ENCODE measurements at regions not wholly inside any gene's neighbourhood (a gene's known extent, or its start where the extent isn't known, plus 50 kb on each side); places are given as distances from the start of the nearest gene placed in this dataset.

- ATAC-seq (ENCODE audit: low FRiP score in 2 of 2) (no peak), DNase-seq (peak in 1 of 2 donors; percentile 26)
- peaks cover 0 to 5% (median 0%) of the 10 kb centered on the region in 4 donors for H3K9me3 ChIP-seq
- 50 to 61% methylated on average over 3 of the region's 3 CpGs for WGBS, 2 donors
- H3K4me3 ChIP-seq: peak overlapping the region in 3 of 4 donors; percentile 9 to 23 (median 19)
- TF ChIP-seq CTCF (IDR thresholded peaks at IDR 0.05) (no peak), POLR2A (IDR thresholded peaks at IDR 0.05) (peak in 1 of 4 donors; percentile 22)
- no peaks in the 10 kb centered on the region for H3K27me3 ChIP-seq
- peaks cover 0 to 20% (median 1%) of the 10 kb centered on the region in 4 donors for H3K4me1 ChIP-seq
- no peaks in the 10 kb centered on the region for H3K36me3 ChIP-seq
- peak overlapping the region; percentile 56 to 87 (median 70) for H3K27ac ChIP-seq
These were observed 51.5 kb upstream of the SLC2A13 start for GRCh38 chr12:40157336-40157735.

GRCh38 chr12:40156021-40156764, 50.3 kb upstream of the SLC2A13 start:
- DNase-seq (peak in 1 of 2 donors; percentile 27), ATAC-seq (ENCODE audit: low FRiP score in 2 of 2) (peak; percentile 45 to 86)

More at GRCh38 chr12:40156021-40156764, 50.3 kb upstream of the SLC2A13 start:
- H3K4me1 ChIP-seq: peaks cover 0 to 20% (median 1%) of the 10 kb centered on the region in 4 donors
- H3K27ac ChIP-seq: peak overlapping the region in 3 of 4 donors; percentile 56 to 87 (median 80)
- H3K27me3 ChIP-seq: no peaks in the 10 kb centered on the region
- peak in 1 of 4 donors; percentile 62 for TF ChIP-seq POLR2A (IDR thresholded peaks at IDR 0.05)
- TF ChIP-seq CTCF (IDR thresholded peaks at IDR 0.05): no peak
- no peak for TF ChIP-seq POLR2AphosphoS5 (IDR thresholded peaks at IDR 0.05)
- H3K36me3 ChIP-seq: no peaks in the 10 kb centered on the region
- 45 to 71% methylated on average over 5 of the region's 5 CpGs for WGBS, 2 donors
- peak overlapping the region in 2 of 4 donors; percentile 19 to 23 for H3K4me3 ChIP-seq
- no peaks in the 10 kb centered on the region for H3K9me3 ChIP-seq

All from upper lobe of left lung (tissue), 6 donors.